Loucy (cell line): ENCODE measurements at regions not wholly inside any gene's neighbourhood (a gene's known extent, or its start where the extent isn't known, plus 50 kb on each side); places are given as distances from the start of the nearest gene placed in this dataset.

Source experiments
- H2AFZ ChIP-seq: fragments of 200-600 bp; sonication (generic); 2 replicates; pipeline ENCODE4 v1.6.0; 2016; ENCODE audit warnings: antibody characterized with exemption, mild to moderate bottlenecking, low read length, moderate library complexity
- H3F3A ChIP-seq: fragments of 200-600 bp; 2 replicates; pipeline ENCODE4 v1.6.0; 2016; ENCODE audit warnings: antibody characterized with exemption, low read depth, mild to moderate bottlenecking
- H3K27me3 ChIP-seq: fragments of 200-600 bp; sonication (generic); 2 replicates; pipeline ENCODE4 v1.6.1; 2014; ENCODE audit warnings: low read length, mild to moderate bottlenecking; ENCODE audit not compliant: insufficient read depth, poor library complexity, severe bottlenecking
- H3K36me3 ChIP-seq: fragments of 200-600 bp; sonication (generic); 2 replicates; pipeline ENCODE4 v1.6.1; 2016; ENCODE audit warnings: low read length; ENCODE audit not compliant: insufficient read depth
- H3K4me1 ChIP-seq: fragments of 200-600 bp; sonication (generic); 2 replicates; pipeline ENCODE4 v1.5.1; 2014; ENCODE audit warnings: low read length, mild to moderate bottlenecking; ENCODE audit not compliant: insufficient read depth, poor library complexity, severe bottlenecking
- H3K4me2 ChIP-seq: fragments of 200-600 bp; sonication (generic); 2 replicates; pipeline ENCODE4 v1.6.0; 2014; ENCODE audit warnings: antibody characterized with exemption, low read length, low read depth, mild to moderate bottlenecking; ENCODE audit not compliant: poor library complexity, severe bottlenecking
- H3K4me3 ChIP-seq: fragments of 200-600 bp; sonication (generic); 2 replicates; pipeline ENCODE4 v1.5.1; 2014; ENCODE audit warnings: low read length, mild to moderate bottlenecking, mixed read lengths; ENCODE audit not compliant: poor library complexity, severe bottlenecking
- H3K79me2 ChIP-seq: fragments of 200-600 bp; sonication (generic); 2 replicates; pipeline ENCODE4 v1.6.1; 2014; ENCODE audit warnings: low read length; ENCODE audit not compliant: insufficient read depth
- H3K9ac ChIP-seq: fragments of 200-600 bp; sonication (generic); 2 replicates; pipeline ENCODE4 v1.6.0; 2014; ENCODE audit warnings: mild to moderate bottlenecking, low read depth, low read length, moderate library complexity; ENCODE audit not compliant: poor library complexity, severe bottlenecking
- H3K9me2 ChIP-seq: fragments of 200-600 bp; sonication (generic); replicated peaks from 2 replicates; pipeline ENCODE4 v1.6.1; 2016; ENCODE audit warnings: low read depth, low read length, mixed read lengths
- H3K9me3 ChIP-seq: fragments of 200-600 bp; sonication (generic); 2 replicates; pipeline ENCODE4 v1.6.1; 2014; ENCODE audit warnings: mild to moderate bottlenecking, antibody characterized with exemption, low read length, low read depth; ENCODE audit not compliant: insufficient read depth
- H4K20me1 ChIP-seq: fragments of 200-600 bp; sonication (generic); 2 replicates; pipeline ENCODE4 v1.6.0; 2014; ENCODE audit warnings: antibody characterized with exemption, low read length, mild to moderate bottlenecking; ENCODE audit not compliant: insufficient read depth, poor library complexity, severe bottlenecking
- EZH2phosphoT487 ChIP-seq: fragments of 200-600 bp; IDR thresholded peaks from 2 replicates; pipeline ENCODE4 v1.6.1; 2018; ENCODE audit warnings: antibody characterized with exemption, mild to moderate bottlenecking, moderate library complexity, borderline replicate concordance
- TF ChIP-seq, protein P1 (sequence below): fragments of 200-600 bp; sonication (generic); conservative IDR thresholded peaks from 2 replicates; pipeline ENCODE4 v1.5.1; 2014; ENCODE audit warnings: mild to moderate bottlenecking, antibody characterized with exemption, low read length

DNA sequence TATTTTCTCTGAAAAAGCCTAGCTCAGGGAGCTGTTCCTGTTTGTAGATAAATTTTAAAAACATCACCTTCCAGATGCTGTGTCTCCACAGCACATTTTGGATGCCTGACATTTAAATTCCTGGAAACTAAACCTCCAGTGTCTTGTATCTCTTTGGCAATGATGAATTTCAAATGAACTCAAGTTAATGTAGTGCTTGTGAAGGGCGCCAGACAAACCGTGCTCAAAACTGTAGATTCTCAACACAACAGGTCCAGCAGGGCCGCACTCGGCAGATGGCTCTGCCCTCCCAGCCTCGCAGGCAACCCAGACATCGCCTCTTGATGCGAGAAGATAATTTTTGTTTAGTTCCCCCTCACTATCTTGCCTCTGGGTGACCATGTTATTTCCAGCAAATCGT, 432.9 kb downstream of the VRK1 start:
- no peak overlapping the region for H3K4me3 ChIP-seq
- no peaks in the 10 kb centered on the region for H4K20me1 ChIP-seq
- no peaks in the 10 kb centered on the region for H3K79me2 ChIP-seq
- no peak overlapping the region for H2AFZ ChIP-seq
- TF ChIP-seq, protein P1, sequence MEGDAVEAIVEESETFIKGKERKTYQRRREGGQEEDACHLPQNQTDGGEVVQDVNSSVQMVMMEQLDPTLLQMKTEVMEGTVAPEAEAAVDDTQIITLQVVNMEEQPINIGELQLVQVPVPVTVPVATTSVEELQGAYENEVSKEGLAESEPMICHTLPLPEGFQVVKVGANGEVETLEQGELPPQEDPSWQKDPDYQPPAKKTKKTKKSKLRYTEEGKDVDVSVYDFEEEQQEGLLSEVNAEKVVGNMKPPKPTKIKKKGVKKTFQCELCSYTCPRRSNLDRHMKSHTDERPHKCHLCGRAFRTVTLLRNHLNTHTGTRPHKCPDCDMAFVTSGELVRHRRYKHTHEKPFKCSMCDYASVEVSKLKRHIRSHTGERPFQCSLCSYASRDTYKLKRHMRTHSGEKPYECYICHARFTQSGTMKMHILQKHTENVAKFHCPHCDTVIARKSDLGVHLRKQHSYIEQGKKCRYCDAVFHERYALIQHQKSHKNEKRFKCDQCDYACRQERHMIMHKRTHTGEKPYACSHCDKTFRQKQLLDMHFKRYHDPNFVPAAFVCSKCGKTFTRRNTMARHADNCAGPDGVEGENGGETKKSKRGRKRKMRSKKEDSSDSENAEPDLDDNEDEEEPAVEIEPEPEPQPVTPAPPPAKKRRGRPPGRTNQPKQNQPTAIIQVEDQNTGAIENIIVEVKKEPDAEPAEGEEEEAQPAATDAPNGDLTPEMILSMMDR = no peak
- TF ChIP-seq EZH2phosphoT487 = no peak
- no peaks in the 10 kb centered on the region for H3K9me2 ChIP-seq
- no peaks in the 10 kb centered on the region for H3F3A ChIP-seq
- no peaks in the 10 kb centered on the region for H3K36me3 ChIP-seq
- H3K4me2 ChIP-seq = no peak overlapping the region
- H3K9ac ChIP-seq = no peak overlapping the region
- no peaks in the 10 kb centered on the region for H3K27me3 ChIP-seq
- H3K9me3 ChIP-seq = no peaks in the 10 kb centered on the region
- no peaks in the 10 kb centered on the region for H3K4me1 ChIP-seq

DNA sequence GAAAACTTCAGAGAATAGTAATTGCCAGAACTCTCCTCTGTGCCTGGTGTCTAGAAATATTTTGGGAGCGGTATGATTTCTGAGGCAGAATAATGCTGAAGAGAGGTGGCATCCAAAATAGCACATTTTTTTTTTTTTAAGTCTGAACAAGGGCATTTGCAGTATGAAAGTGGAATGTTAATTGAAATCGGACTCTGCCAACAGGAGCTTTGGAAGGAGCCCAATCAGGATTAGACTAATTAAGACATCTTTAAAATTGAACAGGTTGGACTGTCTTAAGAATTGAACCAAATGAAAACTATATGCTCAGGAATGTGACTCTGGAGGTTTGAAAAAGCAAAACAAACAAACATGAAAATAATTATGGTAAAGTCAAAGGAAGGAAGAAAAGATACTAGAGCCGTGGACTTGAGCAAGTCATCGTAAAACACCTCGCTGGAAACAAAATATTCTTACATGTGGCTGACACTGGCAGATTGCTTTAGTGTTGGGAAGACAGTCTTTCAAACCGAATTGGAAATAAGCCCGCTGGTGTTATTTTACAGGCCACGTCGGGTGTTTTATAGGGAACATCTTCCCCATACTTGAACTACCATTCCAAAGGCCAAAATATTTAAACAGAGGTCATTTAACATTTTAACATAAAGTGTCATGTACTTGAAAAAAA, 436.3 kb downstream of the VRK1 start:
- H3K4me1 ChIP-seq = no peaks in the 10 kb centered on the region
- H3K4me3 ChIP-seq = no peak overlapping the region
- H3K9me3 ChIP-seq = no peaks in the 10 kb centered on the region
- no peaks in the 10 kb centered on the region for H3F3A ChIP-seq
- H3K79me2 ChIP-seq = no peaks in the 10 kb centered on the region
- H3K9me2 ChIP-seq = no peaks in the 10 kb centered on the region
- TF ChIP-seq EZH2phosphoT487 = no peak
- TF ChIP-seq, protein P1 = no peak
- H3K36me3 ChIP-seq = no peaks in the 10 kb centered on the region
- H2AFZ ChIP-seq = no peak overlapping the region
- no peak overlapping the region for H3K9ac ChIP-seq
- H4K20me1 ChIP-seq = no peaks in the 10 kb centered on the region
- H3K4me2 ChIP-seq = no peak overlapping the region
- peaks cover 3% of the 10 kb centered on the region for H3K27me3 ChIP-seq

DNA sequence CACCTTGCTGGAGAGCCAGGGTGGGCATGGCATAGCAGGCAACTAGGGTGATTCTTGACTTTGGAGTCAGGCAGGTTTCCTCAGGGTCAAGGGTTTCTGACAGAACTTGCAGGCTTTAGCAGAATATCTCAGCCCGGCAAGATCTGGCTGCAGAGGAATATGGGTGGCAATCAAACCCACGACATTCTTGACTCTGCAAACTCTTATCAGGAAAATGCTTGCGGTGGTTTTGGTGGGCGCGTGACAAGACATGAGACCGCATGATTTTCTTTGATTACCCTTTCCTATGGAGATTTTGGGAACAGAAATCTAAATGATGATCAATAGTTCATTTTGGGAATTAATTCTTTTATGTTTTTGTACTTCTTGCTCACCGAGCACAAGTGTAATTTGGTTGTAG, 449.5 kb downstream of the VRK1 start:
- Histone ChIP-seq H4K20me1 (no peaks in the 10 kb centered on the region), H3K4me3 (no peak overlapping the region), H2AFZ (no peak overlapping the region), H3K4me1 (peaks cover 12% of the 10 kb centered on the region), H3K9me3 (no peaks in the 10 kb centered on the region), H3K79me2 (no peaks in the 10 kb centered on the region), H3K9ac (no peak overlapping the region), H3K27me3 (no peaks in the 10 kb centered on the region), H3K36me3 (no peaks in the 10 kb centered on the region), H3K9me2 (no peaks in the 10 kb centered on the region), H3F3A (no peaks in the 10 kb centered on the region), H3K4me2 (no peak overlapping the region)
- TF ChIP-seq EZH2phosphoT487 = no peak

DNA sequence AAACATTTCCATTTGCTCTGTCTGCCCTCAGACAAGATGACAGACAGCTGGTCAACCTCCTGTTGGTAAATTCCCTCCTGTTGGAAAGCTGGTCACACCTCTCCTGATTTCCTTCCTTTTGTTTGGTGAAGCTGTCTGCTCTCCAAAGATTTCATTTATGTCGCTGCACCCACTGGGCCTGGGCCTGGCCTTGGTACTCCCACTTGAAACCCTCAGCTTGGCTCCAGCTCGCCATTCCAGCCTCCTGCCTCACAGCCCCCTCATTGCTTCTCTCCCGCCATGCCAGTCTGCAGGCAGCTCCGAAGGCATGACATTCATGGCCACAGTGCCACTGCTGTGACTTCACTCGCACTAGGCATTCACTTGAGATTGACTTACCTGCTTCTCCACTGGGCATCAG, 451.8 kb downstream of the VRK1 start:
- no peaks in the 10 kb centered on the region for H3K9me2 ChIP-seq
- no peak overlapping the region for H2AFZ ChIP-seq
- H3K9me3 ChIP-seq = no peaks in the 10 kb centered on the region
- no peak overlapping the region for H3K9ac ChIP-seq
- no peaks in the 10 kb centered on the region for H3F3A ChIP-seq
- no peaks in the 10 kb centered on the region for H3K36me3 ChIP-seq
- TF ChIP-seq, protein P1 = no peak
- TF ChIP-seq EZH2phosphoT487 = no peak
- H3K27me3 ChIP-seq = no peaks in the 10 kb centered on the region
- no peaks in the 10 kb centered on the region for H3K79me2 ChIP-seq
- H4K20me1 ChIP-seq = no peaks in the 10 kb centered on the region
- no peak overlapping the region for H3K4me2 ChIP-seq
- H3K4me1 ChIP-seq = peaks cover 15% of the 10 kb centered on the region
- H3K4me3 ChIP-seq = no peak overlapping the region
